HG02870 (cell line): ENCODE measurements at regions not wholly inside any gene's neighbourhood (a gene's known extent, or its start where the extent isn't known, plus 50 kb on each side); places are given as distances from the start of the nearest gene placed in this dataset.

Source experiments
- ATAC-seq: cut with Tn5 transposase; IDR thresholded peaks from one replicate; pipeline ENCODE4 v1.9.1; 2021; ENCODE audit warnings: mild to moderate bottlenecking, moderate library complexity; ENCODE audit not compliant: unreplicated experiment

DNA sequence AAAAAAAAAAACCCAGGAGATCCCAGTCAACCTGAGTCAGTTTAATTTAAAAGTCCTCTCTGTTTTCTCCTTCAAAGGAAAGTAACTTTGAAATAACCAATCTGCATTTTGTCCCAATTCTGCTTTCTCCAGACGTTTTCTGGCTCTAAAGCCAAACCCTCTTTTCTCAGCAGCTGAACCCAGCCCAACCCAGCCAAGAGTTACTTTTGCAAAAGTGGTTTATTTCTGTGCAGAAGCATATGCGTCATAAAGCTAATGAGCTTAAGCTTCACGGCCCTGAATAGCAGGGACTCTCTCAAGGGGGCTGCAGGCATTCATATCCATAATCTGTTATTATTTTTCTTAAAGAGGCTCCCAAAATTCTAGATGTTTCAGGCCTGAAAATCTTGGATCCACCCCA is 176.6 kb downstream of the GALC start:
- ATAC-seq: no peak

- no peak for ATAC-seq
Measured at GRCh38 chr14:87815121-87815520, 177.9 kb downstream of the GALC start.

GRCh38 chr14:87813686-87814085 is 179.3 kb downstream of the GALC start:
- no peak for ATAC-seq

DNA sequence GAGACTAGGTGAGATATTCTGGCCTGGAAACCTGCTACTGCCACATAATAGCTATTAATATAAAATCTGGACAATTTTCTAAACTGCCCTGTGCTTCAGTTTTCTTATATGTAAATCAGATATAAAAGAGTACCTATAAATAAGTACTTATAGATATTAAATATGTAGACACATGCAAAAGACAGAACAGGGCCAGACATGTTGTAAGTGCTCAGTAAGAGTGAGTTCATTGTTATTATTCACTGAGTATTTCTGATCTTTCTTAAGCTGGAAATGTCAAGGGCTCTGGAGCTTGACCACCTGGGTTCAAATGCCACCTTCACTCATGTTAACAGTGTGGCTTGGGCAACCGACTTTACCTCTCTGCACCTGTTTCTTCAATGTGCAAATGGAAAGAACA is 179.8 kb downstream of the GALC start:
- no peak for ATAC-seq

- no peak for ATAC-seq
Measured at GRCh38 chr14:87811246-87811645, 181.7 kb downstream of the GALC start.

- ATAC-seq: no peak
Measured at GRCh38 chr14:87810711-87811110, 182.3 kb downstream of the GALC start.

DNA sequence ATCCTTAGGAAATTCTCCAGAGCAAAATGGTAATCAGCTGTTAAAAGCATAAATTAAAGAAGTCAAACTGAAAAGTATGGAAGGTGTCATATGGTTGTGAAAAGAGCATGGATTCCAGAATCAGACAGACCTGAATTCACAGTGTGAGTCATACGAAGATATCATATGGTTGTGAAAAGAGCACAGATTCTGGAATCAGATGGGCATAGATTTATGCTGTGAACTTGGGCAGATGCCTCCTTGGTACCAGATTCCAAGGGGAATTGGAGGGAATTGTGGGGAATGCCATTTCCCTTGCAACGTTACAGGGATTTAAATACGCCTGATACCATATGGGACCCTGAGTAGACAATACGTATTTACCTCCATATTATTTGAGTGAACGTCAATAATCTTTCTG is 183.7 kb downstream of the GALC start:
- ATAC-seq: no peak

GRCh38 chr14:87805315-87805723 is 187.7 kb downstream of the GALC start:
- peak; percentile 72 for ATAC-seq

GRCh38 chr14:87800216-87800615 is 192.8 kb downstream of the GALC start:
- no peak for ATAC-seq

DNA sequence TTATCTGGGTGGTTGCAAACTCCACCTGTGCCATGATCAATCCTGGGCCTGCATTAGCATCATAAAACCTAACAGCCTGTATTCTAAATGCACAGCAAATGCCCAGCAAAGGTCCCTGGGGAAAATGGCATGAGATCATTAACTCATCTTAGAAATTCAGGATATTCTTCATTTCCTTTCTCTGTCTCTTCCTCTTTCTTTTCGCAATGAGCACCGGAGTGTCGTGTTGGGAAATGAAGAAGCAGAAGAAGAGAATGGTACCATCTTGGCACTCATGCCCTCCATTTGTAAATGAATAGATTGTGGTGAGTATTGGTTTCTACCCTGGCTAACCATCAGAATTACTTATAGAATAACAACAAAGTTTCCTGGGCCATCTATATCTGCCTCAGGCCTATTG is 193.6 kb downstream of the GALC start:
- no peak for ATAC-seq

DNA sequence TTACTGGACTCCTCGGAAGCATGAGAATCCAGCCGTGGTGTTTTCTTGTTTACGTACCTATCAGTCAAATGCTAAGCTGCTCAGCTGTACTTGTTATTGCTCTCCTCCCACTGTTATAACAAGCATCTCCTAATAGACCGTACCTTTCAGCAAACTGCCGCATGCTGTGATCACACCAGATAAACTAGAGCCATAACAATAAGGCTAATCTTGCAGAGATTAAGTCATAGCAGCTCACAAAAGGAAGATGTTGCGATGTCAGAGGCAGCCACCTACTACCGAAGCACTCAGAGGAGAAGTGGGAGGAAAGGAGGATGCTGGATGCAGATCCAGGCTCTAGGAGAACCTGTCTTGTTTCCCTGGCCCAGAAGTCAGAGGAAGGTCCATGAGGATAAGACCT is 196.0 kb downstream of the GALC start:
- ATAC-seq: no peak

DNA sequence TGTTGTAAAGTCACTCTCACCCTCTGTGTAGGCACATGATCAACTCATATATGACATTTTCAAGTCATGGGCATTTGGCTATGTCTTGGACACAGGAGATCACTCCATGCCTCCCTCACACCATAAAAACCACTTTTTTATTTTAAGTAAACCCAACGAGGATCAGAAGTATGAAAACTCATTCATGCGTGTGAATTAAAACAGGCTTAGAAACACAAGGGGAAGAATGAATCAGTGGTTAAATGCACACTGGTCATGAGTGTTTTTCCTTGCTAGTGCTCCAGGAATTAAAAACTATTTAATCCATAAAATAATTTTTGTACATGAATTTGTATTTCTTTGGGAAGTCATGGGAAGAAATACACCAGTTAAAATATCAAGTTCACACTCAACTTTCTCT is 198.4 kb downstream of the GALC start:
- ATAC-seq: no peak

- no peak for ATAC-seq
Measured at GRCh38 chr14:87785897-87786296, 207.1 kb downstream of the GALC start.

DNA sequence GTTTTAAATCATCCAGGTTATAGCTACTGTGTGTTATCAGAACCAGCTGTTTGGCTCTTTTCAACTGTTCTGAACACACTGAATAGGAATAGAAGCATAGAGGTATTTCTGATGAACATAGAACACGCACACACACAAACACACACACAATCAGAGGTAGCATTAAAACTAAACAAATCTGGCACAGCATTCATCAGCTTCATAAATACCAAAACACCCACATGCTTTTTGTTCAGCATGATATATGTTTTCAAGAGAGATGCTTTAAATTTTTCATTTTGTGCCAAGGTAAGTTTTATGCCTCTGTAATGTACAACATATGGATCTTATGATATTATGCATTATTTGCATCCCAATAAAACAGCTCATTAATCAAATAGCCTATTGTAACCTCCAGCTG is 208.6 kb downstream of the GALC start:
- no peak for ATAC-seq

DNA sequence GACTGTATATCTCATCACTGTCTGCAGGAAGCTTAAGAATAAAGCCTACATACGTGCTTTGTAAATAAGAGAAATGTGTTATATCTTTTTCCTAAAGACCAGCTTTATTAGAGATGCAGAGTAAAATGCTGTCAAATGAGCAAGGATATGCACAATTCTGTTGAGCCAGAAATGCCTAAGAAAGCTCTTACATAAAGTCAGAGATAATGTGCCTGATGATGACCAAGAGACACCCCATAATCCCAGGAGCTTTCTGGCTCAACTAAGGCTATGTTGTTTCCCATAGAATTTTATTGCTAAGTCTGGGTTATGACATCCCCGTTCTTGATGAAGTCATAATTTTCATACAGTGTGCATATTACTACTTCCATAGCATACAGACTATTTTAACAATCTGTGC is 209.9 kb downstream of the GALC start:
- no peak for ATAC-seq

DNA sequence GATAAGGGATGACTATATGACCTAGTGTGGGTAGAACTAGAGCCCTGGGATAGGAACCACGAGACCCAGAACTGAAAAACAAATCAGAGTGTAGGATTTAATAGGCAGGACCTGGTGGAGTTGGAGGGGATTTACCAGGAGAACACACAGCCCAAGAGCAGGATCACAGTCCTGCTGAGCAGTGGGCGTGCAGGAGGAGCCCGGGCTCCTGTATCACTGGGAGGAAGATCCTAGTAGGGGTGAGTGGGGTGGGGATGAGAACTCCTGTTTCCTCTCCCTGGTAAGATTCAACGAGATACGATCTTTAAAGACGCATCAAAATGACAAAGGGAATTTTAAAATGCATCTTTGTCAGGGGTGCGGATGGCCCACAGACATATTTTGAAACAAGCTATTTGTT is 220.1 kb downstream of the GALC start:
- ATAC-seq: no peak

GRCh38 chr14:87767567-87767901 is 225.4 kb downstream of the GALC start:
- ATAC-seq: no peak

- no peak for ATAC-seq
Measured at GRCh38 chr14:87758876-87759275, 234.1 kb downstream of the GALC start.

DNA sequence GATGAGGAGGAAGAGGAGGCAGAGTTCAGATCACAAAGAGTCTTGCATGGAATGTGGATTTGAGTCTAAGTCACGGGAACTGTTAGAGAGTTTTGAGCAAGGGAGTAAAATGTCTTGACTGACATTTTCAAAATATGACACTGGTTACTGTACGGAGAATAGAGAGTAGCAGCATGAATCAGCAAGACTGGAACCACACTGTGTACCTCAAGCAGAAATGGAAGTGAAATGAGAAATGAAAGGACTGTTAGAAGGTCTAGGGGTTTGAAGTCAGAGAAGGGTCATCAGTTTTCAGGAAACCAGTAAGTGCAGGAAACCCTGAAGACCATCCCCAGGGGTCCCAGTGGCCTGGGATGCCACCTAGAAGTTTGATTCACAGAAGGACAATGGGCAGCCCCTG is 236.3 kb downstream of the GALC start:
- ATAC-seq: peak; percentile 83

GRCh38 chr14:87754520-87755223 is 238.3 kb downstream of the GALC start:
- no peak for ATAC-seq

- no peak for ATAC-seq
Measured at GRCh38 chr14:87748558-87748957, 244.4 kb downstream of the GALC start.

- peak; percentile 88 for ATAC-seq
Measured at GRCh38 chr14:87745507-87746118, 247.4 kb downstream of the GALC start.
